GM12891 (cell line): ENCODE measurements at regions not wholly inside any gene's neighbourhood (a gene's known extent, or its start where the extent isn't known, plus 50 kb on each side); places are given as distances from the start of the nearest gene placed in this dataset.

Experiments used
- POLR2A ChIP-seq: IDR thresholded peaks from 2 replicates; pipeline ENCODE4 v1.6.1; 2011; ENCODE audit warnings: low read depth, low read length, control low read depth
- POLR2AphosphoS5 ChIP-seq: IDR thresholded peaks from 2 replicates; pipeline ENCODE4 v1.6.1; 2011; ENCODE audit warnings: low read depth, low read length, control low read depth
- POU2F2 ChIP-seq: IDR thresholded peaks from 2 replicates; pipeline ENCODE4 v1.6.1; 2011; ENCODE audit warnings: low read depth, mild to moderate bottlenecking, control low read depth, low read length, moderate library complexity

DNA sequence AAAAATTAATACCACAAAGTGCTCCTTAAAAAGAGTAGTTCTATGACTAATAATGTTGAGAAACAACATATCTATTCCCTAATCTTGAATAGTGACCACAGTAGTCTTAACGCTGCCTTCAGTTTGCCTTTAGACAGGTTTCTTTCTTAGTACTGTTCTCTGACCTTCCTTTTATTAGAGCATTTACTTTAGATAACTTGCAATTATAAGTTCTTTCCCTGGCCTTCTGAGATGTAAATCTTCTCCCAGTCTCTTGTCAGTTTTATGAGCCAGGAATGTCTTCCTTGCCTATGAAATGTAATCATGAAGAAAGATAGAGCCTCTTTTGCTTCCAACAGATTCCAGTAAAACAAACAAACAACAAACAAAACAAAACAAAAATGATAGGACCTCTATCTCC is 1119.8 kb upstream of the LRRTM3 start:
- TF ChIP-seq POLR2AphosphoS5 (no peak), POLR2A (no peak), POU2F2 (no peak)
